Activated CD4-positive, alpha-beta T cell treated with anti-CD3 and anti-CD28 coated beads, Interleukin-2, amount 50 U/mL, for 16 hours (primary cell): ENCODE measurements at regions not wholly inside any gene's neighbourhood (a gene's known extent, or its start where the extent isn't known, plus 50 kb on each side); places are given as distances from the start of the nearest gene placed in this dataset.

ENCODE experiments used
- DNase-seq: peaks from one replicate; pipeline ENCODE4 v3.0.0-alpha.2; 2020

GRCh38 chr20:52242237-52243230, 51.0 kb upstream of the ZFP64 start:
- DNase-seq = peak; percentile 33
